ENCODE measurements at regions not wholly inside any gene's neighbourhood (a gene's known extent, or its start where the extent isn't known, plus 50 kb on each side); places are given as distances from the start of the nearest gene placed in this dataset.

DNA sequence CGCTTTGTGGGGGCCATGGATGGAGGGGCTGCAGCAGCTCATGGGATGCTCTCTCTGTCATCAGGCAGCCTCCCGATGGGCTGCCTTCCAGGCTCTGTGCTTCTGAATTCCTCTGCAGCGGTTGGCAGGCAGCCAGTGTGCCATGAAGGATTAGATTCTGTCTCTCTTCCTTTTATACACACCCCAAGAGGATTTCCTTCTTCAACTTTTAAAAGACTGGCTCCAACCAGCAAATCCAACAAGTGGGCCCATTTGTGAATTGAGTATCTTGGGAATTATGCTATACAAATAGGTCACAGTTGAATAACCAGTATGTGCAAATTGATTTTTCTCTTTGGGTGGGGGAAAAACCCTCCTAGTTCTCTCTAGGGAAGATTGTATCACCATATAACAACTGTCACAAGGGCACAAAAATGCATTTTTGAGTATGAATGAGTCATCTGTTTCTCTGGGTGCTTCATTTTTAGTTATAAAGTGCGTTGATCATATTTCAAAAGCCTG, 96.8 kb upstream of the FAT1 start (continued):
- TF ChIP-seq, protein P1, sequence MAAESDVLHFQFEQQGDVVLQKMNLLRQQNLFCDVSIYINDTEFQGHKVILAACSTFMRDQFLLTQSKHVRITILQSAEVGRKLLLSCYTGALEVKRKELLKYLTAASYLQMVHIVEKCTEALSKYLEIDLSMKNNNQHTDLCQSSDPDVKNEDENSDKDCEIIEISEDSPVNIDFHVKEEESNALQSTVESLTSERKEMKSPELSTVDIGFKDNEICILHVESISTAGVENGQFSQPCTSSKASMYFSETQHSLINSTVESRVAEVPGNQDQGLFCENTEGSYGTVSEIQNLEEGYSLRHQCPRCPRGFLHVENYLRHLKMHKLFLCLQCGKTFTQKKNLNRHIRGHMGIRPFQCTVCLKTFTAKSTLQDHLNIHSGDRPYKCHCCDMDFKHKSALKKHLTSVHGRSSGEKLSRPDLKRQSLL (tag by site-specific recombination; IDR thresholded peaks at IDR 0.05) = no peak
- TF ChIP-seq, protein P2, sequence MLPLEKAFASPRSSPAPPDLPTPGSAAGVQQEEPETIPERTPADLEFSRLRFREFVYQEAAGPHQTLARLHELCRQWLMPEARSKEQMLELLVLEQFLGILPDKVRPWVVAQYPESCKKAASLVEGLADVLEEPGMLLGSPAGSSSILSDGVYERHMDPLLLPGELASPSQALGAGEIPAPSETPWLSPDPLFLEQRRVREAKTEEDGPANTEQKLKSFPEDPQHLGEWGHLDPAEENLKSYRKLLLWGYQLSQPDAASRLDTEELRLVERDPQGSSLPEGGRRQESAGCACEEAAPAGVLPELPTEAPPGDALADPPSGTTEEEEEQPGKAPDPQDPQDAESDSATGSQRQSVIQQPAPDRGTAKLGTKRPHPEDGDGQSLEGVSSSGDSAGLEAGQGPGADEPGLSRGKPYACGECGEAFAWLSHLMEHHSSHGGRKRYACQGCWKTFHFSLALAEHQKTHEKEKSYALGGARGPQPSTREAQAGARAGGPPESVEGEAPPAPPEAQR (tag by site-specific recombination; IDR thresholded peaks at IDR 0.05) = no peak
- TF ChIP-seq ZBTB48 (tag by site-specific recombination; IDR thresholded peaks at IDR 0.05) = no peak
- TF ChIP-seq, protein P3, sequence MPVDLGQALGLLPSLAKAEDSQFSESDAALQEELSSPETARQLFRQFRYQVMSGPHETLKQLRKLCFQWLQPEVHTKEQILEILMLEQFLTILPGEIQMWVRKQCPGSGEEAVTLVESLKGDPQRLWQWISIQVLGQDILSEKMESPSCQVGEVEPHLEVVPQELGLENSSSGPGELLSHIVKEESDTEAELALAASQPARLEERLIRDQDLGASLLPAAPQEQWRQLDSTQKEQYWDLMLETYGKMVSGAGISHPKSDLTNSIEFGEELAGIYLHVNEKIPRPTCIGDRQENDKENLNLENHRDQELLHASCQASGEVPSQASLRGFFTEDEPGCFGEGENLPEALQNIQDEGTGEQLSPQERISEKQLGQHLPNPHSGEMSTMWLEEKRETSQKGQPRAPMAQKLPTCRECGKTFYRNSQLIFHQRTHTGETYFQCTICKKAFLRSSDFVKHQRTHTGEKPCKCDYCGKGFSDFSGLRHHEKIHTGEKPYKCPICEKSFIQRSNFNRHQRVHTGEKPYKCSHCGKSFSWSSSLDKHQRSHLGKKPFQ (tag by site-specific recombination; IDR thresholded peaks at IDR 0.05) = no peak
- TF ChIP-seq ZNF600 (tag by site-specific recombination; IDR thresholded peaks at IDR 0.05) = no peak
- TF ChIP-seq, protein P4, sequence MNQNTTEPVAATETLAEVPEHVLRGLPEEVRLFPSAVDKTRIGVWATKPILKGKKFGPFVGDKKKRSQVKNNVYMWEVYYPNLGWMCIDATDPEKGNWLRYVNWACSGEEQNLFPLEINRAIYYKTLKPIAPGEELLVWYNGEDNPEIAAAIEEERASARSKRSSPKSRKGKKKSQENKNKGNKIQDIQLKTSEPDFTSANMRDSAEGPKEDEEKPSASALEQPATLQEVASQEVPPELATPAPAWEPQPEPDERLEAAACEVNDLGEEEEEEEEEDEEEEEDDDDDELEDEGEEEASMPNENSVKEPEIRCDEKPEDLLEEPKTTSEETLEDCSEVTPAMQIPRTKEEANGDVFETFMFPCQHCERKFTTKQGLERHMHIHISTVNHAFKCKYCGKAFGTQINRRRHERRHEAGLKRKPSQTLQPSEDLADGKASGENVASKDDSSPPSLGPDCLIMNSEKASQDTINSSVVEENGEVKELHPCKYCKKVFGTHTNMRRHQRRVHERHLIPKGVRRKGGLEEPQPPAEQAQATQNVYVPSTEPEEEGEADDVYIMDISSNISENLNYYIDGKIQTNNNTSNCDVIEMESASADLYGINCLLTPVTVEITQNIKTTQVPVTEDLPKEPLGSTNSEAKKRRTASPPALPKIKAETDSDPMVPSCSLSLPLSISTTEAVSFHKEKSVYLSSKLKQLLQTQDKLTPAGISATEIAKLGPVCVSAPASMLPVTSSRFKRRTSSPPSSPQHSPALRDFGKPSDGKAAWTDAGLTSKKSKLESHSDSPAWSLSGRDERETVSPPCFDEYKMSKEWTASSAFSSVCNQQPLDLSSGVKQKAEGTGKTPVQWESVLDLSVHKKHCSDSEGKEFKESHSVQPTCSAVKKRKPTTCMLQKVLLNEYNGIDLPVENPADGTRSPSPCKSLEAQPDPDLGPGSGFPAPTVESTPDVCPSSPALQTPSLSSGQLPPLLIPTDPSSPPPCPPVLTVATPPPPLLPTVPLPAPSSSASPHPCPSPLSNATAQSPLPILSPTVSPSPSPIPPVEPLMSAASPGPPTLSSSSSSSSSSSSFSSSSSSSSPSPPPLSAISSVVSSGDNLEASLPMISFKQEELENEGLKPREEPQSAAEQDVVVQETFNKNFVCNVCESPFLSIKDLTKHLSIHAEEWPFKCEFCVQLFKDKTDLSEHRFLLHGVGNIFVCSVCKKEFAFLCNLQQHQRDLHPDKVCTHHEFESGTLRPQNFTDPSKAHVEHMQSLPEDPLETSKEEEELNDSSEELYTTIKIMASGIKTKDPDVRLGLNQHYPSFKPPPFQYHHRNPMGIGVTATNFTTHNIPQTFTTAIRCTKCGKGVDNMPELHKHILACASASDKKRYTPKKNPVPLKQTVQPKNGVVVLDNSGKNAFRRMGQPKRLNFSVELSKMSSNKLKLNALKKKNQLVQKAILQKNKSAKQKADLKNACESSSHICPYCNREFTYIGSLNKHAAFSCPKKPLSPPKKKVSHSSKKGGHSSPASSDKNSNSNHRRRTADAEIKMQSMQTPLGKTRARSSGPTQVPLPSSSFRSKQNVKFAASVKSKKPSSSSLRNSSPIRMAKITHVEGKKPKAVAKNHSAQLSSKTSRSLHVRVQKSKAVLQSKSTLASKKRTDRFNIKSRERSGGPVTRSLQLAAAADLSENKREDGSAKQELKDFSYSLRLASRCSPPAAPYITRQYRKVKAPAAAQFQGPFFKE (tag by site-specific recombination; IDR thresholded peaks at IDR 0.05; ENCODE audit: borderline replicate concordance) = no peak
- TF ChIP-seq ZNF560 (tag by site-specific recombination; IDR thresholded peaks at IDR 0.05; ENCODE audit: borderline replicate concordance) = no peak
- peak; percentile 45; the same call in 1 of the 2 replicates for TF ChIP-seq ZBTB17 (tag by site-specific recombination; IDR thresholded peaks at IDR 0.05)
- peak; percentile 68; the same call in 1 of the 2 replicates for TF ChIP-seq MZF1 (tag by site-specific recombination; IDR thresholded peaks at IDR 0.05; ENCODE audit: borderline replicate concordance)
- no peak for TF ChIP-seq ZIC2 (tag by site-specific recombination; IDR thresholded peaks at IDR 0.05)
- TF ChIP-seq ZNF292 (tag by site-specific recombination; IDR thresholded peaks at IDR 0.05; ENCODE audit: borderline replicate concordance, low read depth) = no peak
- TF ChIP-seq, protein P5, sequence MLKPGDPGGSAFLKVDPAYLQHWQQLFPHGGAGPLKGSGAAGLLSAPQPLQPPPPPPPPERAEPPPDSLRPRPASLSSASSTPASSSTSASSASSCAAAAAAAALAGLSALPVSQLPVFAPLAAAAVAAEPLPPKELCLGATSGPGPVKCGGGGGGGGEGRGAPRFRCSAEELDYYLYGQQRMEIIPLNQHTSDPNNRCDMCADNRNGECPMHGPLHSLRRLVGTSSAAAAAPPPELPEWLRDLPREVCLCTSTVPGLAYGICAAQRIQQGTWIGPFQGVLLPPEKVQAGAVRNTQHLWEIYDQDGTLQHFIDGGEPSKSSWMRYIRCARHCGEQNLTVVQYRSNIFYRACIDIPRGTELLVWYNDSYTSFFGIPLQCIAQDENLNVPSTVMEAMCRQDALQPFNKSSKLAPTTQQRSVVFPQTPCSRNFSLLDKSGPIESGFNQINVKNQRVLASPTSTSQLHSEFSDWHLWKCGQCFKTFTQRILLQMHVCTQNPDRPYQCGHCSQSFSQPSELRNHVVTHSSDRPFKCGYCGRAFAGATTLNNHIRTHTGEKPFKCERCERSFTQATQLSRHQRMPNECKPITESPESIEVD (tag by site-specific recombination; IDR thresholded peaks at IDR 0.05) = peak; percentile 93
- no peak for TF ChIP-seq ZNF416 (tag by site-specific recombination; IDR thresholded peaks at IDR 0.05)
- TF ChIP-seq ZNF791 (tag by site-specific recombination; IDR thresholded peaks at IDR 0.05) = no peak
- TF ChIP-seq ZNF596 (tag by site-specific recombination; IDR thresholded peaks at IDR 0.05) = no peak
- TF ChIP-seq ZNF555 (tag by site-specific recombination; conservative IDR thresholded peaks at IDR 0.05) = no peak
- no peak for TF ChIP-seq SP3 (tag by site-specific recombination; IDR thresholded peaks at IDR 0.05)
- no peak for TF ChIP-seq ZNF792 (tag by site-specific recombination; IDR thresholded peaks at IDR 0.05)
- no peak for TF ChIP-seq ZNF133 (tag by site-specific recombination; IDR thresholded peaks at IDR 0.05)
- no peak for TF ChIP-seq ZNF768 (tag by site-specific recombination; IDR thresholded peaks at IDR 0.05)
- TF ChIP-seq SCRT2 (tag by site-specific recombination; IDR thresholded peaks at IDR 0.05) = peak; percentile 84
- TF ChIP-seq ZNF404 (tag by site-specific recombination; IDR thresholded peaks at IDR 0.05) = no peak
- TF ChIP-seq ZSCAN23 (tag by site-specific recombination; IDR thresholded peaks at IDR 0.05) = no peak
- TF ChIP-seq ZNF174 (tag by site-specific recombination; IDR thresholded peaks at IDR 0.05) = no peak
- TF ChIP-seq PRDM1 (tag by site-specific recombination; IDR thresholded peaks at IDR 0.05) = no peak
- no peak for TF ChIP-seq ZNF221 (tag by site-specific recombination; IDR thresholded peaks at IDR 0.05; ENCODE audit: borderline replicate concordance)
- TF ChIP-seq ZSCAN30 (tag by site-specific recombination; IDR thresholded peaks at IDR 0.05) = no peak
- TF ChIP-seq SALL2 (tag by site-specific recombination; IDR thresholded peaks at IDR 0.05; ENCODE audit: borderline replicate concordance) = no peak
- no peak for TF ChIP-seq GLIS1 (tag by site-specific recombination; IDR thresholded peaks at IDR 0.05)

Data from HEK293 (cell line).